GM18873 (cell line): ENCODE measurements at regions not wholly inside any gene's neighbourhood (a gene's known extent, or its start where the extent isn't known, plus 50 kb on each side); places are given as distances from the start of the nearest gene placed in this dataset.

Experiments
- ATAC-seq: cut with Tn5 transposase; IDR thresholded peaks from one replicate; pipeline ENCODE4 v1.9.1; 2021; ENCODE audit warnings: mild to moderate bottlenecking, moderate library complexity, moderate number of reproducible peaks; ENCODE audit not compliant: unreplicated experiment, low FRiP score

- ATAC-seq = no peak
These were observed 57.5 kb upstream of the FREM1 start for GRCh38 chr9:14967450-14968321.

GRCh38 chr9:14962193-14962882 is 52.1 kb upstream of the FREM1 start:
- no peak for ATAC-seq

GRCh38 chr9:14961372-14962068 is 51.3 kb upstream of the FREM1 start:
- ATAC-seq = no peak

- ATAC-seq = no peak
These were observed 50.7 kb upstream of the FREM1 start for GRCh38 chr9:14960881-14961280.
